ENCODE measurements at regions not wholly inside any gene's neighbourhood (a gene's known extent, or its start where the extent isn't known, plus 50 kb on each side); places are given as distances from the start of the nearest gene placed in this dataset.
"Not testable (repeated sequence)": the region's sequence is repeated elsewhere in the genome, so short reads cannot be mapped to it uniquely, and the experiment has no call there.

DNA sequence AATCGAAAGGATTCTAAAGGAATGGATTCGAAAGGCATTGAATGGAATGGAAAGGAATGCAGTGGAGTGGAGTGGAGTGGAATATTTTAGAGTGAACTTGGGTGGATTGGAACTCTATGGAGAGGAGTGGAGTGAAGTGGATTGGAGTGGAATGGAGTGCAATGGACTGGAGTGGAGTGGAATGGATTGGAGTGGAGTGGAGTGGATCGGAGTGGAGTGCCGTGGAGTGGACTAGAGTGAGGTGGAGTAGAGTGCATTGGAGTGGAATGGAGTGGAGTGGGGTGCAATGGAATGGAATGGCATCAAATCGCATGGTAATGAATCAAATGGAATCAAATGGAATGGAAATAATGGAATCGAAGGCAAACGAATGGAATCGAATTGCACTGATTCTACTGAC, 1044.8 kb downstream of the CDY1 start:
- TF ChIP-seq, protein P1, sequence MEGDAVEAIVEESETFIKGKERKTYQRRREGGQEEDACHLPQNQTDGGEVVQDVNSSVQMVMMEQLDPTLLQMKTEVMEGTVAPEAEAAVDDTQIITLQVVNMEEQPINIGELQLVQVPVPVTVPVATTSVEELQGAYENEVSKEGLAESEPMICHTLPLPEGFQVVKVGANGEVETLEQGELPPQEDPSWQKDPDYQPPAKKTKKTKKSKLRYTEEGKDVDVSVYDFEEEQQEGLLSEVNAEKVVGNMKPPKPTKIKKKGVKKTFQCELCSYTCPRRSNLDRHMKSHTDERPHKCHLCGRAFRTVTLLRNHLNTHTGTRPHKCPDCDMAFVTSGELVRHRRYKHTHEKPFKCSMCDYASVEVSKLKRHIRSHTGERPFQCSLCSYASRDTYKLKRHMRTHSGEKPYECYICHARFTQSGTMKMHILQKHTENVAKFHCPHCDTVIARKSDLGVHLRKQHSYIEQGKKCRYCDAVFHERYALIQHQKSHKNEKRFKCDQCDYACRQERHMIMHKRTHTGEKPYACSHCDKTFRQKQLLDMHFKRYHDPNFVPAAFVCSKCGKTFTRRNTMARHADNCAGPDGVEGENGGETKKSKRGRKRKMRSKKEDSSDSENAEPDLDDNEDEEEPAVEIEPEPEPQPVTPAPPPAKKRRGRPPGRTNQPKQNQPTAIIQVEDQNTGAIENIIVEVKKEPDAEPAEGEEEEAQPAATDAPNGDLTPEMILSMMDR (IDR thresholded peaks at IDR 0.05): not testable (repeated sequence)
- TF ChIP-seq EP300 (IDR thresholded peaks at IDR 0.05): not testable (repeated sequence)
